AG09319 (cell line): ENCODE measurements at regions not wholly inside any gene's neighbourhood (a gene's known extent, or its start where the extent isn't known, plus 50 kb on each side); places are given as distances from the start of the nearest gene placed in this dataset.
A peak's percentile ranks its signal among the peaks of the same experiment; 100 is the strongest.
"Not testable (repeated sequence)": the region's sequence is repeated elsewhere in the genome, so short reads cannot be mapped to it uniquely, and the experiment has no call there.

Source experiments
- DNase-seq: peaks from one replicate; pipeline ENCODE4 v3.0.0-alpha.2; 2010; ENCODE audit warnings: low read depth; ENCODE audit errors: extremely low read depth
- CTCF ChIP-seq: IDR thresholded peaks from 2 replicates; pipeline ENCODE4 v1.5.1; 2011; ENCODE audit warnings: low read depth, mild to moderate bottlenecking, inconsistent platforms, low read length, moderate library complexity

GRCh38 chr6:4212588-4212987 lies 77.2 kb upstream of the ECI2 start:
- no peak for TF ChIP-seq CTCF
- no peak for DNase-seq

- peak; percentile 86 for TF ChIP-seq CTCF
- peak; percentile 37 for DNase-seq
Measured at GRCh38 chr6:4210629-4211419, 75.4 kb upstream of the ECI2 start.

- no peak for TF ChIP-seq CTCF
- no peak for DNase-seq
Measured at GRCh38 chr6:4209196-4209595, 73.8 kb upstream of the ECI2 start.

GRCh38 chr6:4208158-4208557 lies 72.8 kb upstream of the ECI2 start:
- TF ChIP-seq CTCF, result no peak
- no peak for DNase-seq

- not testable (repeated sequence) for DNase-seq
Measured at GRCh38 chr6:4203642-4204417, 68.5 kb upstream of the ECI2 start.

- no peak for TF ChIP-seq CTCF
- DNase-seq, result no peak
Measured at GRCh38 chr6:4192627-4193026, 57.3 kb upstream of the ECI2 start.

GRCh38 chr6:4192173-4192572 lies 56.8 kb upstream of the ECI2 start:
- no peak for TF ChIP-seq CTCF
- DNase-seq, result no peak

GRCh38 chr6:4191271-4191721 lies 55.9 kb upstream of the ECI2 start:
- no peak for DNase-seq
- TF ChIP-seq CTCF, result no peak
